IMR-90 (cell line): ENCODE measurements at regions not wholly inside any gene's neighbourhood (a gene's known extent, or its start where the extent isn't known, plus 50 kb on each side); places are given as distances from the start of the nearest gene placed in this dataset.

ENCODE experiments used
- ATAC-seq: fragments of 200-7000 bp; cut with Tn5 transposase; 2 replicates; pipeline ENCODE4 v1.9.1; 2020; ENCODE audit warnings: low read depth, mild to moderate bottlenecking, moderate library complexity
- BruUV-seq: library from RNA; stranded (reverse); fragments of 400-500 nt; replicated peaks from 2 replicates; lab custom pipeline; 2021; lab: Mats Ljungman, UMichigan
- CTCF ChIA-PET: fragments of 300-600 bp; formaldehyde crosslinking; extraction: SDS; loops from one replicate; lab custom pipeline; 2021; ENCODE audit warnings: antibody characterized with exemption; lab: Yijun Ruan, JAX
- POLR2A ChIA-PET: fragments of 300-600 bp; sonication (Branson Sonifier 250); formaldehyde crosslinking; loops from one replicate; lab custom pipeline; 2022; ENCODE audit warnings: antibody characterized with exemption; ENCODE audit not compliant: unreplicated experiment; lab: Charles Lee
- DNase-seq: peaks from one replicate; pipeline ENCODE4 v3.0.0; 2013
- H2AFZ ChIP-seq: replicated peaks from 2 replicates; pipeline ENCODE3; 2013; ENCODE audit warnings: low read length, mild to moderate bottlenecking; ENCODE audit not compliant: poor library complexity
- H2AK5ac ChIP-seq: 2 replicates; pipeline ENCODE4 v1.6.1; 2013; ENCODE audit warnings: low read depth, low read length, inconsistent platforms
- H2AK9ac ChIP-seq: replicated peaks from 2 replicates; pipeline ENCODE3; 2013; ENCODE audit warnings: mild to moderate bottlenecking, low read depth, low read length, moderate library complexity; ENCODE audit not compliant: poor library complexity
- H2BK120ac ChIP-seq: 2 replicates; pipeline ENCODE4 v1.6.1; 2013; ENCODE audit warnings: low read depth, low read length, inconsistent platforms
- H2BK15ac ChIP-seq: 3 replicates; pipeline ENCODE4 v1.6.1; 2013; ENCODE audit warnings: low read depth, low read length, inconsistent platforms
- H2BK20ac ChIP-seq: 2 replicates; pipeline ENCODE4 v1.6.1; 2013; ENCODE audit warnings: low read depth, mild to moderate bottlenecking, inconsistent platforms, low read length, moderate library complexity
- H2BK5ac ChIP-seq: 2 replicates; pipeline ENCODE4 v1.6.1; 2013; ENCODE audit warnings: mild to moderate bottlenecking, low read depth, low read length, inconsistent platforms; ENCODE audit not compliant: poor library complexity, severe bottlenecking
- H3K14ac ChIP-seq: replicated peaks from 2 replicates; pipeline ENCODE4 v1.6.1; 2013; ENCODE audit warnings: low read depth, low read length, inconsistent platforms
- H3K18ac ChIP-seq: 2 replicates; pipeline ENCODE4 v1.6.1; 2013; ENCODE audit warnings: low read depth, low read length, control low read depth
- H3K23ac ChIP-seq: 2 replicates; pipeline ENCODE4 v1.6.1; 2013; ENCODE audit warnings: low read depth, low read length, inconsistent platforms
- H3K27ac ChIP-seq: 2 replicates; pipeline ENCODE4 v1.5.1; 2013; ENCODE audit warnings: mild to moderate bottlenecking, control low read depth, low read length; ENCODE audit not compliant: insufficient read depth
- H3K27me3 ChIP-seq: 2 replicates; pipeline ENCODE4 v1.6.1; 2013; ENCODE audit warnings: low read length; ENCODE audit not compliant: control insufficient read depth, insufficient read depth
- H3K36me3 ChIP-seq: 2 replicates; pipeline ENCODE4 v1.6.1; 2013; ENCODE audit warnings: low read length, mixed read lengths; ENCODE audit not compliant: control insufficient read depth, insufficient read depth
- H3K4ac ChIP-seq: 2 replicates; pipeline ENCODE4 v1.6.1; 2013; ENCODE audit warnings: low read depth, low read length, inconsistent platforms
- H3K4me1 ChIP-seq: 2 replicates; pipeline ENCODE4 v1.6.1; 2013; ENCODE audit warnings: low read length, mixed read lengths; ENCODE audit not compliant: control insufficient read depth, insufficient read depth
- H3K4me2 ChIP-seq: 2 replicates; pipeline ENCODE4 v1.6.1; 2013; ENCODE audit warnings: low read depth, mild to moderate bottlenecking, control low read depth, low read length, moderate library complexity
- H3K4me3 ChIP-seq: 2 replicates; pipeline ENCODE4 v1.5.1; 2013; ENCODE audit warnings: low read depth, mild to moderate bottlenecking, control low read depth, low read length, moderate library complexity; ENCODE audit not compliant: insufficient read depth
- H3K56ac ChIP-seq: 2 replicates; pipeline ENCODE4 v1.6.1; 2013; ENCODE audit warnings: low read length, inconsistent platforms; ENCODE audit not compliant: insufficient read depth; ENCODE audit errors: extremely low read depth
- H3K79me1 ChIP-seq, 2 experiments: 2 replicates each; pipeline ENCODE4 v1.6.1; 2013; ENCODE audit warnings: low read length in 2 of 2, inconsistent platforms in 1 of 2, low read depth in 1 of 2
- H3K9ac ChIP-seq: 2 replicates; pipeline ENCODE4 v1.6.1; 2013; ENCODE audit warnings: low read depth, low read length, control low read depth
- H3K9me1 ChIP-seq: 2 replicates; pipeline ENCODE4 v1.6.1; 2013; ENCODE audit warnings: low read length, inconsistent platforms; ENCODE audit not compliant: insufficient read depth
- H3K9me3 ChIP-seq: 2 replicates; pipeline ENCODE4 v1.6.1; 2013; ENCODE audit warnings: low read length; ENCODE audit not compliant: control insufficient read depth, insufficient read depth
- H4K20me1 ChIP-seq: 2 replicates; pipeline ENCODE4 v1.6.1; 2013; ENCODE audit warnings: low read length, inconsistent platforms; ENCODE audit not compliant: insufficient read depth
- H4K5ac ChIP-seq: 2 replicates; pipeline ENCODE4 v1.6.1; 2013; ENCODE audit warnings: mild to moderate bottlenecking, low read depth, low read length, control low read depth
- H4K8ac ChIP-seq, 2 experiments: 2 replicates each; pipeline ENCODE4 v1.6.1; 2013; ENCODE audit warnings: low read depth in 2 of 2, low read length in 2 of 2, control low read depth in 1 of 2, inconsistent platforms in 1 of 2
- H4K91ac ChIP-seq: 2 replicates; pipeline ENCODE4 v1.6.1; 2013; ENCODE audit warnings: low read depth, low read length, inconsistent platforms; ENCODE audit not compliant: insufficient read depth
- CTCF ChIP-seq: conservative IDR thresholded peaks from 2 replicates; pipeline ENCODE4 v1.5.1; 2012; ENCODE audit warnings: mild to moderate bottlenecking, low read depth, low read length, improper control_type of control experiment
- RAD21 ChIP-seq: IDR thresholded peaks from 2 replicates; pipeline ENCODE4 v1.6.1; 2012; ENCODE audit warnings: low read length, improper control_type of control experiment
- RFX5 ChIP-seq: IDR thresholded peaks from 2 replicates; pipeline ENCODE4 v1.8.0; 2012; ENCODE audit warnings: low read depth, mild to moderate bottlenecking, low read length, moderate library complexity
- WGBS, 2 experiments: methylation state at CpG; one replicate each; pipeline versions ENCODE4 v1.1.5 to v1.1.7; 2013; ENCODE audit warnings: missing lambda C conversion rate in 2 of 2; ENCODE audit not compliant: insufficient read length in 1 of 2; ENCODE audit errors: extremely low coverage in 2 of 2; 5-methylcytosine and 5-hydroxymethylcytosine counted together
- dilution Hi-C: fragments of 300-500 bp; cut with HindIII; formaldehyde crosslinking; loops from one replicate; pipeline ENCODE4 v1.14.3; 2018; ENCODE audit warnings: low sequenced_read_pairs; ENCODE audit not compliant: unreplicated experiment
- in situ Hi-C: fragments of 300-500 bp; cut with MboI; formaldehyde crosslinking; loops from 3 replicates; pipeline ENCODE4 v1.14.3; 2019; ENCODE audit warnings: low sequenced_read_pairs, inconsistent platforms, mixed read lengths
- intact Hi-C: fragments of 100-400 bp; cut with micrococcal nuclease; formaldehyde crosslinking; loops from 2 replicates; pipeline ENCODE4 v1.10.0; 2022

GRCh38 chr13:72565893-72566292, 161.5 kb downstream of the MZT1 start:
- no peak overlapping the region for H3K18ac ChIP-seq
- H2BK120ac ChIP-seq, result no peak overlapping the region
- no peak overlapping the region for H4K8ac ChIP-seq
- no CpG with 5 or more reads among the region's 1 CpG for WGBS, 2 experiments
- no peak overlapping the region for H2BK15ac ChIP-seq
- no peaks in the 10 kb centered on the region for H3K9me3 ChIP-seq
- POLR2A ChIA-PET, result no interaction called here
- no peak overlapping the region for H3K23ac ChIP-seq
- no peak overlapping the region for H2AK9ac ChIP-seq
- no peaks in the 10 kb centered on the region for H3K36me3 ChIP-seq
- intact Hi-C loops, result loop anchor here (10.0 kb wide), 2 partner anchors 1251 to 1941 kb away; no protein-coding TSS in a partner anchor
- in situ Hi-C loops, result loop anchor here (25.0 kb wide), 1 partner anchor 1254 kb away; no protein-coding TSS in a partner anchor
- H3K14ac ChIP-seq, result no peak overlapping the region
- H2AFZ ChIP-seq, result no peak overlapping the region
- no peak overlapping the region for H3K9ac ChIP-seq
- H3K4me3 ChIP-seq, result no peak overlapping the region
- no peak overlapping the region for H4K5ac ChIP-seq
- no peaks in the 10 kb centered on the region for H3K4me1 ChIP-seq
- dilution Hi-C loops, result no loop called here
- CTCF ChIA-PET, result interaction anchor here (1.5 kb wide), 1 partner anchor 9 kb away, joined by 4 read pairs; no protein-coding TSS in a partner anchor
- H4K20me1 ChIP-seq, result no peaks in the 10 kb centered on the region
- no peak overlapping the region for H3K27ac ChIP-seq
- H3K4me2 ChIP-seq, result no peak overlapping the region
- TF ChIP-seq CTCF (peak; percentile 53), RAD21 (peak; percentile 54), RFX5 (no peak)
- H2BK20ac ChIP-seq, result no peak overlapping the region
- H4K91ac ChIP-seq, result no peak overlapping the region
- no peak overlapping the region for H2AK5ac ChIP-seq
- BruUV-seq, result no TSS peak
- DNase-seq (peak; percentile 15), ATAC-seq (no peak)
- H2BK5ac ChIP-seq, result no peak overlapping the region
- H3K9me1 ChIP-seq, result no peaks in the 10 kb centered on the region
- no peaks in the 10 kb centered on the region for H3K27me3 ChIP-seq
- no peak overlapping the region for H3K4ac ChIP-seq
- no peaks in the 10 kb centered on the region for H3K79me1 ChIP-seq
- H3K56ac ChIP-seq, result no peak overlapping the region
